Prostate gland (tissue), 2 donors: ENCODE measurements at regions not wholly inside any gene's neighbourhood (a gene's known extent, or its start where the extent isn't known, plus 50 kb on each side); places are given as distances from the start of the nearest gene placed in this dataset.

ENCODE experiments used
- DNase-seq: peaks from one replicate; pipeline ENCODE4 v3.0.0-alpha.2; 2019; ENCODE audit warnings: low spot score
- H3K27ac ChIP-seq, 2 donors: fragments of 200-600 bp; sonication (generic); 2 replicates each; pipeline ENCODE4 v1.5.1; 2017 to 2019
- H3K27me3 ChIP-seq: fragments of 200-600 bp; sonication (generic); replicated peaks from 2 replicates; pipeline ENCODE4 v1.5.1; 2019; ENCODE audit not compliant: insufficient read depth
- H3K36me3 ChIP-seq, 2 donors: fragments of 200-600 bp; sonication (generic); 1 replicate in 1 of 2; 2 replicates in 1 of 2; pipeline versions ENCODE4 v1.5.1 to v1.8.1; 2017 to 2019
- H3K4me1 ChIP-seq: fragments of 200-600 bp; sonication (generic); replicated peaks from 2 replicates; pipeline ENCODE4 v1.5.1; 2019
- H3K4me3 ChIP-seq, 2 donors: fragments of 200-600 bp; sonication (generic); 2 replicates each; pipeline ENCODE4 v1.5.1; 2017 to 2019
- H3K9me3 ChIP-seq: fragments of 200-600 bp; sonication (generic); 2 replicates; pipeline ENCODE4 v1.5.1; 2017
- POLR2A ChIP-seq: fragments of 450-650 bp; IDR thresholded peaks from one replicate; pipeline ENCODE4 v1.6.1; 2016; ENCODE audit warnings: antibody characterized with exemption, mild to moderate bottlenecking
- POLR2AphosphoS5 ChIP-seq: sonication (generic); formaldehyde crosslinking; IDR thresholded peaks from one replicate; pipeline ENCODE4 v1.6.1; 2017; ENCODE audit warnings: antibody characterized with exemption
- WGBS: methylation state at CpG from one replicate; pipeline ENCODE4 v1.1.5; 2018; 5-methylcytosine and 5-hydroxymethylcytosine counted together
- intact Hi-C: fragments of 100-400 bp; cut with DNase I; formaldehyde crosslinking; loops from one replicate; pipeline ENCODE4 v1.14.2; 2022
- TF ChIP-seq, protein P1 (sequence below), 4 experiments: fragments of 200-600 bp in 2 of 4; fragments of 450-650 bp in 2 of 4; sonication (generic) in 2 of 4; IDR thresholded peaks; 1 replicate in 3 of 4; 2 replicates in 1 of 4; pipeline ENCODE4 v1.5.1; 2016 to 2019; ENCODE audit warnings: antibody characterized with exemption in 4 of 4, mild to moderate bottlenecking in 2 of 4, moderate library complexity in 2 of 4

DNA sequence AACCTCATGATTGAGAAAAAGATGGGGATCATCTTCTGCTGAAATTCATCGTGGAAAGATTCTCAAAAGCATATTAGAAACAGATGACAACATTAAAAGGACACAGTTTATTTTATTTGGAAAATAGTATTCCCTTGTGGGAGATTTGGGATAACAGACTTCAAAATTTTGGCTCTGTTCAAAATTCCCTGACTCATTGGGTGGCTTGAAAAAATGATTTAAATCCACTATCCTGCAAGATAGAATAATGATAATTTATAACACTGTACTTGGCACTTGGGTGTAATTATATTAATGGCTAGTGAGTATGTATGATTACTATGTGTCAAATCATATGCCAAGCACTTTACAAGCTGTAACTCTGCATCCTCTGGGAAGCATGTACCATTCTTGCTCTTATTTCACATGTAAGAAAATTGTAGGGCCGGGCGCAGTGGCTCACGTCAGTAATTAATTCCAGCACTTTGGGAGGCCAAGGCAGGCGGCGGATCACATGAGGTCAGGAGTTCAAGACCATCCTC lies 128.8 kb downstream of the LMNTD1 start:
- Histone ChIP-seq H3K27ac (no peak overlapping the region), H3K4me1 (no peaks in the 10 kb centered on the region), H3K27me3 (no peaks in the 10 kb centered on the region), H3K4me3 (no peak overlapping the region), H3K36me3 (no peaks in the 10 kb centered on the region), H3K9me3 (no peaks in the 10 kb centered on the region)
- TF ChIP-seq, protein P1, sequence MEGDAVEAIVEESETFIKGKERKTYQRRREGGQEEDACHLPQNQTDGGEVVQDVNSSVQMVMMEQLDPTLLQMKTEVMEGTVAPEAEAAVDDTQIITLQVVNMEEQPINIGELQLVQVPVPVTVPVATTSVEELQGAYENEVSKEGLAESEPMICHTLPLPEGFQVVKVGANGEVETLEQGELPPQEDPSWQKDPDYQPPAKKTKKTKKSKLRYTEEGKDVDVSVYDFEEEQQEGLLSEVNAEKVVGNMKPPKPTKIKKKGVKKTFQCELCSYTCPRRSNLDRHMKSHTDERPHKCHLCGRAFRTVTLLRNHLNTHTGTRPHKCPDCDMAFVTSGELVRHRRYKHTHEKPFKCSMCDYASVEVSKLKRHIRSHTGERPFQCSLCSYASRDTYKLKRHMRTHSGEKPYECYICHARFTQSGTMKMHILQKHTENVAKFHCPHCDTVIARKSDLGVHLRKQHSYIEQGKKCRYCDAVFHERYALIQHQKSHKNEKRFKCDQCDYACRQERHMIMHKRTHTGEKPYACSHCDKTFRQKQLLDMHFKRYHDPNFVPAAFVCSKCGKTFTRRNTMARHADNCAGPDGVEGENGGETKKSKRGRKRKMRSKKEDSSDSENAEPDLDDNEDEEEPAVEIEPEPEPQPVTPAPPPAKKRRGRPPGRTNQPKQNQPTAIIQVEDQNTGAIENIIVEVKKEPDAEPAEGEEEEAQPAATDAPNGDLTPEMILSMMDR (IDR thresholded peaks at IDR 0.05) = no peak
- TF ChIP-seq POLR2AphosphoS5 (no peak), POLR2A (no peak)
- intact Hi-C loops = no loop called here
- 69% methylated on average over 6 of the region's 6 CpGs for whole genome bisulfite sequencing
- DNase-seq = no peak

DNA sequence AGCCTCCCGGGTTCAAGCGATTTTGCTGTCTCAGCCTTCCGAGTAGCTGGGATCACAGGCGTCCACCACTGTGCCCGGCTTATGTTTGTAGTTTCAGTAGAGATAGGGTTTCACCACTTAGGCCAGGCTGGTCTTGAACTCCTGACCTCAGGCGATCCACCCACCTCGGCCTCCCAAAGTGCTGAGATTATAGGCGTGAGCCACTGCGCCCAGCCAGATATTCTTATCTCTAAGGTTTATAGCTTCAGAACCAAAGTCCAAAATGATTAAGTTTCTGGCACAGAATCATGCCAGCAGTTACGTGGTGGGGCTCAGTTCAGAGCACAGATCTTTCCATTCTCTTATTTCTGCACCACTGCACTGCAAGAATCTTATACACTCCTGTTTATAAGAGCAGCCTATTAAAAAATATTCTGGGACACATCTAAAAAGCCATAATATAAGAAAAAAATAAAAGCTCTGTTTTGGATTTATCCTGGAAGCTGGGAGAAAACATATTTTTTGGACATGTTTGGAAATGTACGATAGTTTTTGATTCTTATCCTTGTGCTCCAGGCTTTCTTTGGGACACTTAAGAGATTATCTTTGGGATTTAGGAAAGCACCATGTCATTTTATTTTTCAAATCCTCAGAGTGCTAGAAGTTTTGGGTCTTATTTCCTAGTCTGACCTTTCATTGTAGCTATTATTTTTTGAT lies 129.6 kb downstream of the LMNTD1 start:
- Histone ChIP-seq H3K4me1 (no peaks in the 10 kb centered on the region), H3K4me3 (no peak overlapping the region), H3K27me3 (no peaks in the 10 kb centered on the region), H3K36me3 (no peaks in the 10 kb centered on the region), H3K27ac (no peak overlapping the region), H3K9me3 (no peaks in the 10 kb centered on the region)
- TF ChIP-seq POLR2AphosphoS5 = no peak
- TF ChIP-seq POLR2A = no peak
- TF ChIP-seq, protein P1 (IDR thresholded peaks at IDR 0.05) = no peak
- intact Hi-C loops = no loop called here
- no peak for DNase-seq
- WGBS = 42% methylated on average over 11 of the region's 11 CpGs

DNA sequence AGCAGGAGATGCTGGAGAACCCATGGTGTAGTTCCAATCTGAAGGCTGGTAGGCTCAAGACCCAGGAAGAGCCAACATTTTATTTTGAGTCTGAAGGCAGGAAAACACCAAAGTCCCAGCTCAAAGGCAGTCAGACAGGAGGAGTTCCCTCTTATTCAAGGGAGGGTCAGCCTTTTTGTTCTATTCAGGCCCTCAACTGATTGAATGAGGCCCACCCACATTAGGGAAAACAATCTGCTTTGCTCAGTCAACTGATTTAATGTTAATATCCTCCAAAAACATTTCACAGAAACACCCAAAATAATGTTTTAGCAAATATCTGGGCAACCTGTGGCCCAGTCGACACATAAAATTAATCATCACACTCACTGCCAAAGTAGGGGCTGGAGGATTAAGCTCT lies 130.8 kb downstream of the LMNTD1 start:
- 88% methylated on average over 1 of the region's 1 CpG for WGBS
- intact Hi-C loops = no loop called here
- H3K27ac ChIP-seq = no peak overlapping the region
- no peaks in the 10 kb centered on the region for H3K4me1 ChIP-seq
- H3K27me3 ChIP-seq = no peaks in the 10 kb centered on the region
- no peaks in the 10 kb centered on the region for H3K9me3 ChIP-seq
- TF ChIP-seq POLR2AphosphoS5 (no peak), POLR2A (no peak)
- TF ChIP-seq, protein P1 (IDR thresholded peaks at IDR 0.05) = no peak
- no peak overlapping the region for H3K4me3 ChIP-seq
- no peak for DNase-seq
- no peaks in the 10 kb centered on the region for H3K36me3 ChIP-seq

DNA sequence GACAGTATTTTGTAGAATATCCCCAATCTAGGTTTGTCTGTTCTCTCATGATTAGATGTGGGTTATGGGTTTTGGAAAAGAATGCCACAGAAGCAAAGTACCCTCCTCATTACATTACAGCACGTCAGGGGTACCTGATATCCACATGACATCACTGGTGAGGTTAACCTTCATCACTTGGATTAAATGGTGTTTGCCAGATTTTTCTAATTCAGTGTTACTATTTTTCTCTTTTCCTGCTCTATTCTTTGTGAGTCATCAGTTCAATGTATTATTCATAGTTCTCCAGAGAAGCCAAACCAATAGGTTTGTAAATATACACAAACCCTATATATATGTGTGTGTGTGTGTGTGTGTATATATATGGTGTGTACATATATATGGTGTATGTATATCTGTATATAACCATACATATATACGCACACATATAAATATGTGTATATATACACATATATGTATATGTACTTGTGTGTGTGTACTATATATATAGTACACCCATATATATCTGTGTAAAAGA lies 131.4 kb downstream of the LMNTD1 start:
- WGBS = 94% methylated on average over 2 of the region's 2 CpGs
- no peak overlapping the region for H3K4me3 ChIP-seq
- H3K27me3 ChIP-seq = no peaks in the 10 kb centered on the region
- intact Hi-C loops = no loop called here
- H3K27ac ChIP-seq = no peak overlapping the region
- no peaks in the 10 kb centered on the region for H3K36me3 ChIP-seq
- H3K4me1 ChIP-seq = no peaks in the 10 kb centered on the region
- no peaks in the 10 kb centered on the region for H3K9me3 ChIP-seq
- TF ChIP-seq, protein P1 (IDR thresholded peaks at IDR 0.05) = no peak
- TF ChIP-seq POLR2A (no peak), POLR2AphosphoS5 (no peak)
- DNase-seq = no peak

DNA sequence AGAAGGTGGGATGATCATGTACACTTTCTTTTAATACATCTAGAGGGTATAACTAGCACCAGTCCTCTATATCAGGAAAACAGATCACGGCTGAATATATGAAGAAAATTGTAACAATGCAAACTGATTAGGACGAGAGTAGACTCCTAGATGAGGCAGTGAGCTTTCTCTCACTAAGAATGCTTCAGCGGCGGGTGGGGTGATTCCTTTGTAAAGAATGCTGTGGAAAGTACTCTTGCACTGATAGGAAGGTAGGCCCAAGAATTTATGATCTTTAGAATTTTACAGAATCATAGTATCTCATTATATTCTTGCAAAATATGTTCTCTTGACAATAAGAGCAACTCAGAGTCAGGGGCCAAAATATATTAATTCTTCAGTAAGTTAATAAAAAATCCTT lies 133.0 kb downstream of the LMNTD1 start:
- Histone ChIP-seq H3K4me1 (no peaks in the 10 kb centered on the region), H3K36me3 (no peaks in the 10 kb centered on the region), H3K4me3 (no peak overlapping the region), H3K27me3 (no peaks in the 10 kb centered on the region), H3K27ac (no peak overlapping the region), H3K9me3 (no peaks in the 10 kb centered on the region)
- TF ChIP-seq POLR2AphosphoS5 = no peak
- no peak for DNase-seq
- intact Hi-C loops = no loop called here
- WGBS = 57% methylated on average over 4 of the region's 4 CpGs
